SW480 (cell line): ENCODE measurements at regions not wholly inside any gene's neighbourhood (a gene's known extent, or its start where the extent isn't known, plus 50 kb on each side); places are given as distances from the start of the nearest gene placed in this dataset.
"Not testable (repeated sequence)": the region's sequence is repeated elsewhere in the genome, so short reads cannot be mapped to it uniquely, and the experiment has no call there.

Source experiments
- DNase-seq: peaks from one replicate; pipeline ENCODE4 v3.0.0-alpha.2; 2016; ENCODE audit warnings: low spot score

DNA sequence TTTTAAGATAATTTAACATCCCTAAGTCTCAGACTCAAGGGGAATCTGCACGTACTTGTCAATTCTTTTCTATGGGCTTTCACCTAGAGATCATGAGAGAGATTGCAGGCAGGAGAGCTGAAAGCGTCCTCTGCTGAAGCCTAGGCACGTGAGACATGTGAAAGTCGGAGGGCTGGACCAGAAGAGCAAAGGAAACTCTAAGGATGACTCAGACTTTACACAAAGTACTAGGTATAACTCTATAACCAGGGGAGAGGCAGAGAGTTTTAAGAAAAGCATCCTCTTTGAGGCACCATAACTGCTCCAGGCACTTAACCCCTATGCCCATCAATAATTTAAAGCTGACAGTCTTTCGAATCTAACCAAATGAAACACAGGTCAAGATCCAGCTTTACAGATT is 436.6 kb downstream of the VGLL3 start:
- DNase-seq = no peak

- no peak for DNase-seq
Measured at GRCh38 chr3:86547692-86548091, 443.3 kb downstream of the VGLL3 start.

DNA sequence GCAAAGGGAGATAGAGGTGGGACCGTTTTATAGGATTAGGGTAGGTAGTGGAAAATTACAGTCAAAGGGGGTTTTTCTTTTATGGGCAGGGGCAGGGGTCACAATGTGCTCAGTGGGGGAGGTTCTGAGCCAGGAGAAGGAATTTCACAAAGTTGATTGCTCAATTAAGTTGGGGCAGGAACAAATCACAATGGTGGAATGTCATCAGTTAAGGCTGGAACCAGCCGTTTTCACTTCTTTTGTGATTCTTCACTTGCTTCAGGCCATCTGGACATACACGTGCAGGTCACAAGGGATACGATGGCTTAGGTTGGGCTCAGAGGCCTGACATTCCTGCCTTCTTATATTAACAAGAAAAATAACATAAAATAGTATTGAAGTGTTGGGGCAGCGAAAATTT is 453.8 kb downstream of the VGLL3 start:
- no peak for DNase-seq

DNA sequence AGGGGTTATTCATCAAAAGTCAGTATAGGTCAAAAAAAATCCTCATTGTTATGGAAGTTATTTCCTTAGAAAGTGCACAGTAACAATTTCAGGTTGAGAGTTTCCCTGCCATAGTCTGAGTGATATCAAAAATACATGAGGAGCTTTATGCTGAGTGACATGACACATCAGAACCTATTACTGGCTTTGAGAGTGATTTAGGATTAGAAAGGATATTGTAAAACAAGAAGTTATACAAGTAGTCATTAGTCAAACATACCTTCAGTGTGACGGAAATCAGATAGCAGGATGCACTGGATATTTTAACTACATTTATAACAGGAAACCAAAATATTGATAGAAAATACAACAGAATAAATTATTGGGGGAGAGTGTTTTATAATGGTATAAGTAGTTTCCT is 471.1 kb downstream of the VGLL3 start:
- DNase-seq = no peak

- DNase-seq = no peak
Measured at GRCh38 chr3:86481636-86482035, 509.3 kb downstream of the VGLL3 start.

- DNase-seq = no peak
Measured at GRCh38 chr3:86481031-86481430, 509.9 kb downstream of the VGLL3 start.

DNA sequence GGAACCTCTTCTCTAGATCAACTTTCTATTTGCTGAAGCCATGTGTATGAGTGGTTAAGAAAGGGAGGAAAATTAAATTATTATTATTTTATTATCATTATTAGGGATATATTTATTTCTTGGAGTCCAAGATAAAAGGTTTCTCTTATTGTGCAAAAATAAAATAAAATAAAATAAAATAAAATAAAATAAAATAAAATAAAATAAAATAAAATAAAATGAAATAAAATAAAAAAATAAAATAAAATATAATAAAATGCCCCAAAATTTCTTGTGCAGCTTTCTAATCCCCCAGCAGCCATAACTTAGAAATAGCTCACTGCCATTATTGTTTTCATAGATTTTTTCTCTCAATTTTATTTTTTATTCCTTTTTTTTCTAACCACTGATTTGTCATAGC is 526.8 kb downstream of the VGLL3 start:
- DNase-seq = no peak

DNA sequence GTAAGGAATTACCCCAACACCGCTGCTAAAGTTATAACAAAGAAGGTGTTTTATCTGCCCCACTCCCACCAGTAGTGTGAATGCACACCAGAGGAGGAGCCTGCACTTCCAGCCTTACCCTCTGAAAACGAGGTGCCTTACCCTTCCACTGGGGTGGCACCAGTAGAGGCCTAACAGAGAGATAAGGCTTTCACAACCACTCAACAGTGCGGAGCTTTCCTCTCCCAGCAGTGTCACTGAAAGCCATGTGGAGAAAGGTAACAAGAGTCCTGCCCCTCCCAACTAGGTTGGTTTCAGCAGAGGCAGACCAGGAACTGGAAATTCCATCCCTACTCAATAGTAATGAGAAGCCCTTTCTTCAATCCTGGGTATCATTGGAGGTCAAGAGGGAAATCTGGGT is 539.2 kb downstream of the VGLL3 start:
- no peak for DNase-seq

GRCh38 chr3:86438544-86438943 is 552.4 kb downstream of the VGLL3 start:
- no peak for DNase-seq

- DNase-seq = no peak
Measured at GRCh38 chr3:86427343-86427742, 563.6 kb downstream of the VGLL3 start.

- no peak for DNase-seq
Measured at GRCh38 chr3:86420990-86421739, 569.8 kb downstream of the VGLL3 start.

DNA sequence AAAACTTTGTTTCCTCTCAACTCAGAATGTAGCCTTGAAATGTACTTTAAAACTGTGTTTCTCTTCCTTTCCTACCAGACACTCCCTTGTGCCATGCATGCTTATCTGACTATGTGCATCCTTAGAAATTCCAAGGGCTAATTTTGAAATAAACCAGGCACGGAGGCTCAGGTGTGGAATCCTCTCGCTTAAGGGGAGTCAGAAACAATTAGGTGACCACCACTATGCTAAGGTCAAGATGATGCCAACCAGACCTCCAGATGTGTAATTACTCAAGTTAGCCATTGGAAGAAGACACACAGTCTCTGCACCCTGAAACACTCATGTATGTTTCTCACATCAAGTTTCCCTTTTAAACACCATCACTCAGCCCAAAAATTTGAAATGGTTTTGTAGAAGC is 572.1 kb downstream of the VGLL3 start:
- no peak for DNase-seq

DNA sequence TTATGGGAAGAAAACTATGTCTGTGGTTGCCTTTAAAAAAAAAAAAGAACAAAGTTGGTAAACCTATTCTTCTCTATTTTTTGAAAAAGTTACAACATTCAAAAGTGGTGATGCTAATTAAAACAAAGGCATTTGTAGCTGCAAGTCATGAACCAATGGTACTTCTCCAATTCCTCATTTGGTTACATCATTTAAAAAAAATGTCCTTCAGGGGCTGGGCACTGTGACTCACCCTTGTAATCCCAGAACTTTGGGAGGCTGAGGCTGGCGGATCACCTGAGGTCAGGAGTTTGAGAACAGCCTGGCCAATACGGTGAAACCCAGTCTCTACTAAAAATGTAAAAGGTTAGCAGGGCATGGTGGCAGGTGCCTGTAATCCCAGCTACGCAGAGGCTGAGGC is 574.6 kb downstream of the VGLL3 start:
- DNase-seq = no peak

GRCh38 chr3:86413645-86414044 is 577.3 kb downstream of the VGLL3 start:
- no peak for DNase-seq

DNA sequence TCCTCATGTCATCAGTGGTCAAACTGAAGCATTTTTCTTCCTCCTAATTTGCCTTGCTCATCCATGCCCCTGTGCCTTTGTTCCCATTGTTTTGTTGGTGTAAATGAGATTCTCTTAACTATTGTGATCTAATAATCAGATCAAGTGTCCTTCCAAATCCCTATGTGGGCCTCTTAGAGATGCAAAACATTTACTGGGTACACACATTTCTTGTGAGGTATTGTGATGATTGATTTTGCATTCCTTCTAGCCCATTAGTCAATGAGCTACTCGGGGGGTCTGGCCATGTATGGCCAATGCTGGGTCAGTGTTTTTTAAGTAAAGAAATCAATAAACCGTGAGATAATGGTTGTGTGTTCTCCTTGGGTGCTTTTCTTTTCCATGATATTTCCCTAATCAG is 580.4 kb downstream of the VGLL3 start:
- no peak for DNase-seq

- not testable (repeated sequence) for DNase-seq
Measured at GRCh38 chr3:86389759-86390158, 601.2 kb downstream of the VGLL3 start.

DNA sequence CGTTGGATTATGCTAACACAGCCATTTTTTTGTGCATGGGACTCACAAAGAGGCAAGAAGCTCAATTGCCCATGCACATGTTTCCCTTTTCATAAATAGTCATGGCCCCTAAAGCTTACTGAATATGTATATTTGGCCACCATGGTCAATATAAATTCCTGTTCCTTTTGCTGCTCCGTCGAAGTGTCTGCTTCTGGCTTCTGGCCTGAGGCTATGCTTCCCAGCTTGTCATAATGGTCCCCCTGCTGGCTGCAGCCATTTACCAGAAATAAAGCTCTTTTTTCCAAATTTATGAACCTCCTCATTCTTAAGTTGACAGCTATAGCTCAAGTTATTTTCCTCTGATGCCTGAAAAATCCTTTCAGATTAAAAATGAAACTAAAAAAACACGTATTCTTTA is 602.1 kb downstream of the VGLL3 start:
- DNase-seq = no peak

DNA sequence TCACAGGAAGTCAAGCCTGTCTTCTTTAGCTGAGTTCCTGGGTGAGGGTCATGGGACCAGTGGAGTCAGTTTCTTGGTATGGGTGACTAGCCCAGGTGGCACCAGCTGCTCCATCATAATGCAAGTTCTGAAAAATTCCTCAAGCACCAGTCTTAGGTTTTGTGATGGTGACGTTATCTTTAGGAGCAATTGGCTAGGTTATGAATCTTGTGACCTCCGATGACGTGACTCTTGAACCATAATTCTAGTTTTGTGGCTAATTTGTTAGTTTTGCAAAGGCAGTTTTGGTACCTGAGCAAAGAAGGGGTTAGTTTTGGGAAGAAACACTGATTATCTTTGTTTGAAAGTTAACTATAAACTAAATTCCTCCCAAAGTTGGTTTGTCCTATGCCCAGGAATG is 608.4 kb downstream of the VGLL3 start:
- no peak for DNase-seq

DNA sequence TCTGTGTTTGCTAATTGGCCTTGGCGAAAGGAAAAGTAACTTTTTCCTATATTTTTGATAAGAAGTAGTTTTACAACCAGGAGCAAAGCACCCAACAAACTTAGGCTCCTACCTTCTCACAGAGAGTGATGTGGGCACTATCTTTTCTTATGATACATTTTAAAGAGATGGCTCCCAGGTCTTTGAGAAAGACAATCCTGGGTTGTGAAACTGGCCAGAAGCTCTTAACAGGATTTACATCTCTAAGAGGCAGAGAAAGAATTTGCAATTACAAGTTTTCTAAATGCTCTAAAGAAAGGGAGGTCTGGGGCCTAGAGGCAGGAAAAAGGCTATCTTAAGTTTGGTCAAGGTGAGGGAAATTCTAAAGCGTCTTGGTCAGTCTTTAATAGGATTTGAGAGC is 609.7 kb downstream of the VGLL3 start:
- no peak for DNase-seq

DNA sequence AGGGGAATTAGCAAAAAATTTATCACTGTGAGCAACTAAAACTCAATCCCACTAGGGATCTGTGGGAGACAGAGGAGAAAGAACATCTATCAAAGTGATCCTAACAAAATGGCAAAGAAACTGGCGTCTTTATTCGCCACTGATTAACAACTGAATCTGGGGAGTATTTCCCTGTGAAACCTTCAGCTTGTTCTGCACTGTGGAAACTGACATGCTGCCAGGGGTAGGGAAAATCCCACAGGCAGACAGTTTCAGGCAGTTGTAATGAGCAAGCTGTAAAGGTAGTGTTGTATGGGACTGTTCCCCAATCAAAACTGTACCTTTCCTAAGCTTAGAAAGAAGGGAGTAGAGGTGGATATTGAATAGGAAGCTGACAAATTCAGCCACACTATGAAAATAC is 611.7 kb downstream of the VGLL3 start:
- no peak for DNase-seq

GRCh38 chr3:86378829-86379228 is 612.1 kb downstream of the VGLL3 start:
- no peak for DNase-seq

DNA sequence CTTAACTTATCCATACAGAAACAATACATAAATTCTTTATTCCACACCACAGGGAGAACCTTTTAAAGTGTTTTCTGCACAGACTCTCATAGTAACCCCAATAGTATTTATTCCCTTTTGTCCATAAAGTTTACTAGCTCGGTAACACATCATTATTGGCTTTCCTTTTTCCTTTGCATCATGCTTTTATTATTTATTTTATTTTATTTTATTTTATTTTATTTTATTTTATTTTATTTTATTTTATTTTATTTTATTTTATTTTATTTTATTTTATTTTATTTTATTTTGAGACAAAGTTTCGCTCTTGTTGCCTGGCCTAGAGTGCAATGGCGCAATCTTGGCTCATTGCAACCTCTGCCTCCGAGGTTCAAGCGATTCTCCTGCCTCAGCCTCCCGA is 655.4 kb downstream of the VGLL3 start:
- DNase-seq = not testable (repeated sequence)

DNA sequence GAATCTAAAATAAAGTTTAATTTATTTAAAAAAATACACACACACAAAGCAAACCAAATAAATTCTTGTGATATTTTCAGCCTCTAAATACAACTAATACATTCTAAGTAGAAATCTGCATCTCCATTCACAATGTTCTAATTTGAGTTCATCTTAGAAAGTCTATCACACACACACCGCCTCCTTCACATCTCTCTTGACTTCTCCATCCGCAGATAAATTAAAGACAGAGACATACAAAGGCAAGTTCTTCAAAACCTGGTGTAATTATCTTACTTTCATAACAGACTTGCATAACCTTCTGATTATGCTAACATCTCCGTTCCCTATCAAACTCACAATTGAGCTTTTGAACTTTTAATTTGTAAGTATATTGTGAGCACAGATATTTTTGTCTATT is 657.3 kb downstream of the VGLL3 start:
- DNase-seq = no peak

DNA sequence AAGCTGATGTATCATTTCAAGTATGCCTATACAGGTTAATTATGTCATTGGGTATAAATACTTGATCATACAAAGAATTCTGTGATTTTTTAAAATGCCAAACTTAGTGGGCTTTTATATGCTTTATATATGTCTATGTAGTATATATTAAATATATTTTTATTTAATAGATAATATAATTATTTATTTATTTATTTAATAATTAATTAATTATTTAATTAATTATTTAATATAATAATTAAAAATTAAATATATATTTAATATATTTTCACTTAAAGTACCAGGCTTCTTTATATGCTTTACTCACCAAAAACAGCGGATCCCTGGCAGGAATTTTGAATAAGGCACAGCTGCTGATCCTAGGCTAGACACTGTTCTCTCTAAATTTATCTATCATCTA is 687.0 kb downstream of the VGLL3 start:
- DNase-seq = no peak
